GM18909 (cell line): ENCODE measurements at regions not wholly inside any gene's neighbourhood (a gene's known extent, or its start where the extent isn't known, plus 50 kb on each side); places are given as distances from the start of the nearest gene placed in this dataset.

Source experiments
- ATAC-seq: cut with Tn5 transposase; IDR thresholded peaks from one replicate; pipeline ENCODE4 v1.9.1; 2021; ENCODE audit warnings: mild to moderate bottlenecking; ENCODE audit not compliant: unreplicated experiment, poor library complexity

DNA sequence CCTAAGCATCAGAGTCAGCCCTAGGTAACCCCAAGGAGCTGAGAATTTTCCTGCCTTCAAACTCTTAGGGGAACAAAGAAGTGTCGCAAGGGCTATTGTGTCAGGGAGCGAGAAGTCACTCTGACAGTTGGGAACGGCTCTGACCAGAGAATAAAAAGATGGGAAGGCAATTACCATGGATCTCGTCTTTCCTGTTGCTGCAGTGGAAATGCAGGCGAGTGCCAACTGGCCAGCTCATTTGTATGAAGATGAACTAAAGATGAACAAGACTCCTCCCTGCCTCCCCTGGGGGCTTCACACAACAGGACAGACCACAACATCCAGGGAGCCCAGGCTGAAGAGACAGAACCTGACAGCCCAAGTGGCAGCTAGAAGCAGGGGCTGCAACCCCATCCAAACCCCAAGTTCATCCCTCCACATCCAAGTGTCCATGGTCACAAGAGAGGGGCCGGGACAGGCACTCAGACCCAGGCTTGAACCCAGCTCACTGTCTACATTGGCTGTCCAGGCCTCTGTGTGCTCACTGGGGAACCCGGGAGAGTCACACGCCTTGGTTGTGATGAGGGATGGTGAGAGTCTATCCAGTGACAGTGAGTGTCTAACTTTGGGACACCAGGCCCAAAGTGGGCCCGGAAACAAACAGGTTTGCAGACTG, 322.4 kb downstream of the BCL11B start:
- no peak for ATAC-seq

DNA sequence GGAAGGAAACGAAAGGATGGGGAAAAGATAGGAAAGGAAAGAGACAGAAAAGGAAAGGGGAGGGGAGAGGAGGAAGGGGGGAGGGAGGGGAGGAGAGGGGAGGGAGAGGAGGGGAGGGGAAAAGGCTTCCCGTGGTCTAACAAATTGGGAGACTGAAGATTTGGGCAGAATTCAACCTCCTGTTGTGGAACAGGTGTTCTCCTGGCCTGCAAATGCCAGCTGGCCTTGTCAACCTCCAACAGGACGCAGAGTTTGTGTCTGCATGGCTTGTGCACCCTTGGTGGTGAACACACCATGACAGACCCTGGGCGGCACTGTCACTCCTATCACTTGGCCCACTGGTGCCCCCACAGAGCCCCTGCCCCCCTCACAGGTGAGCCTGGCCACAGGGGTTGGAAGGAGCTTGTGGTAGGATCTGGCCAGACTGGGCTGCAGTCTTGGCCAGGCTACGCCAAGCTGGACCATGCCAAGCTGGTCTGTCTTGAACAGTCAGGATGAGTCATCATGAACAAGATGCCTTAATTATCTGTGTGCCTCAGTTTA, 321.6 kb downstream of the BCL11B start:
- no peak for ATAC-seq

DNA sequence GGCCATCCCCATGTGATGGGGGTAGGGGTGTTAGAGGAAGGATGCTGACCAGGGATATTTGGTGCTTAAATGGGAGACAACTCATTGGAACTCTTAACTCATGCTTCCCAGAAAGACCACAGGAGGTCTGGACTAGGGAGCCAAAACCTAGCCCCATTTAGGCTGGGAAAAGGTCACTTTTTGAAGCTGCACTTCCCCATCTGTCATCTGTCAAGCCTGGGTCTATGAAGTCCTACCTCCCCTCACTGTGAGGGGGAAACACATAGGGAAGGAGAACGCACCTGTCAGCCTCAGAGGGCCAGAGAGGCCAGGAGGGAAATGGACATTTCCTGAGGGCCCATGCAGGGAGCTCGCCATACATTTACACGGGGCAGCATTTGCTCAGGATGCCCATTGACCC, 321.0 kb downstream of the BCL11B start:
- ATAC-seq: no peak

DNA sequence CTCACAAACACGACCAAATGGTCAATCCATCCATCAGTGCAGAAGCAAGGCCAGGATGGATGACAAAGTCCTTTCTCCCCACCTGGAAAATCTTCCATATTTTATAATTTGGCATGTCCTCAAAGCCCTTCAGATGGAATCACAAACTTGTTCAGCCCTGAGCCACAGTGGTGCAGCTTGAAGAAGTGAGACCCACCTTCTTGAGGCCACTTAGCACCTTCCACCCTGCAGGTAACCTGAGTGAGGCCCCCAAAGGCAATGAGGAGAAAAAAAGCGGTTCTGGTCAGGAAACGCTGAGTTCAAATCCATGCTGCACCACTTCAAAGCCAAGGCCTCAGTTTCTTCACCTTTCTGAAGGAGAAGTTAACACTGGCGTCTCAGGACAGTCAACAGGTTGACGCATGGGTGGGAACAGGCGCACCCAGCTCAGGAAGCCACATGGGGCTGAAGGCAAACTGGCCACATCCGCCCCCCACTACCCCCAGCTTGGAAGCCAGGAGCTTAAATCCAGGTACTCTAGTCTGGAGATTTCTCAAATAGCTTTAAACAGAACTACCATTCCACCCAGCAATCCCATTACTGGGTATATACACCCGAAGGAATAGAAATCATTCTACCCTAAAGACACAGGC, 320.4 kb downstream of the BCL11B start:
- ATAC-seq: no peak

DNA sequence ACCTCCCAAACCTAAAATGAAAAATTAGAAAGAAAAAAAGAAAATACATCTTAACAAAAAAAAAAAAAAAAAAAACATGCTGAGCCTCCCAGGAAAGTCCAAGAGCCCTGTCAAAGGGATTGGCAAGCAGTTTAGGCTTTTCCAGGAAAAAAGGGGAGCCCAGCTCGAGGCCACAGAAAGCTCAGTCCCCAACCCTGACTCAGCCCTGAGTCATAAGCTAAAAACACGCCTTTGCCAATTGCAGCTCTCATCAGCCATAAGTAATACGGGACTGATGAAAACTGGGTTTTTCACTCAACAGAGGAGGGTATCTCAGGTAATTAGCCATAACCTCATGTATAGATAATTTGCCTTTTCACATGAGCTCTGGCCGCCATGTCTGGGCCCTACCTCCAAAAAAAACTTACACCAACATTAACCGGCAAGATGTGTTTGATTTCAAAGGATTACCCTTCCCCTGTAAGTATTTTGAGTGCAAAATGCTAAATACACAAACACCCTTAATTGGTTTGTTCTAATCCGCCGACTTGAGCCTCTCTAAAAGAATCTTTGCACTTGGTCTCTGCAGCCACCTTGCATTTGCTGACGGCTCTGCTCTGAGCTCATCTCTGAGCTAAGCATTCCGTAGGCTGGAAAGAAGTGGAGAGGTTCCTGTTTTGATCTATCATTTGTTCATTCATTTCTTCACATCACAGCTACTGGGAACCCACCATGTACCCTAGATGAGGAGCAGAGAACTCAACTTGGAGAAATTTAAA, 319.2 kb downstream of the BCL11B start:
- no peak for ATAC-seq

DNA sequence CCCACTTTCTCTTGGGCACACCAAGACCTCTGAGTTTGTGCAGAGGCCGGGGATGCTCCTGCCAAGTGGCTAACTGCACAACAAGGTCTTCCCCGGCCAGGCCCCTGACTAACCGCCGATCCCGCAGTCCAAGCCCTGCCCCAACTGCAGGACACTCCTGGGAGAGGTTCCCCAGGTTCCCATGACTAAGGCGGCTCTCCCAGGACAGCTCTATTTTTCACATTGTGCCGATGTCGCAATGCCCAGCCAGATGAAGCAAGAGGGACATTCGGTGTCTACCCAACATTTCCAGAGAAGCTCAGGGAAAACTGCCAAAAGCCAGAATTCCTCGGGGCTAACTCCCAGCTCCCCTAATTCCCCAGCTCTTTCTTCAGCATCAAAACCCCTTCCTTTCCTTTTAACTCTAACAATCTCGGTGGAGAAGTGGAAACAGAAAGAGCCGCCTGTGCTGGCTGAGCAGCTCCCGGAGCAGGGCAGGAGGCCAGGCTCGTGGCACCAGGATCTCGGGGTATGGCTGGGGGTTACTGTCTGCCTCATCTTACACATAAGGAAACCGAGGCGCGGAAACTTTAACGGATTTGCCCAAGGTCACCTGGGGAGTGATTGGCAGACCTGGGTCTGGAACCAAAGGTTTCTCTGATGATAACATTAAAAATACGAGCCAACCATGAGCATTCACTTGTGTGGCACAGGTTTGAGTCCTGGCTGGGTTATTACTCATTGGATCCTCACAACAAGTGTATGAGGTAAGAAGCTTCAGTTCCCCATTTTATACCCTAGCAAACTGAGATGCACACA, 318.2 kb downstream of the BCL11B start:
- no peak for ATAC-seq

DNA sequence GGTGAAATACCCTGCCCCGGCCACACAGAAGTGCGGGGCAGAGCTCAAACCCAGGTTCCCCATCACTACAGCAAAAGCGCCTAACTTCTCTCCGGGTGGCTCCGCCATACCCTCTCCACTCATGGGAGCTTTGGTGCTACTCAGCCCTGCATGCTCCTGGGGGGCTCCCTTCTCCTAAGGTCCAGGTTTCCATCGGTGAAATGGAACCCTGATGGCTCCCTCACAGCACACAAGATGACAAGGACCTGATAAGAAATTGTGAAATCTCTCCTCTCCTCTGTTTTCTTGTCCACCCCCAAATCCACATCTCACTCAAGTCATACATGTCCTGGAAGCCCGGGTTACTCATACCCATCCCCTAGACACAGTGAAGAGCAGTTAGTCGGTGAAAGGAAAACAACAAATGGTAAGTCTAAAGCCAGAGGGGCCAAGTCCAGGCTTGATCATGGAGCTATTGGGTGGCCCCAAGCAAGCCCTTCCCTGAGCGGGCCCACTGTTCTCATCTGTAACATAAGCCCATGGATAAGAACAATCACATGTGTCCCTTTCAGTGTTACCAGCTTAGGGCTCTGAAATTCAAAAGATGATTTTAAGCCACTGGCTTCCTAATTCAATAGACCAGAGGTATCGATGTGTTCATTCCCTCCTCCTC, 317.5 kb downstream of the BCL11B start:
- no peak for ATAC-seq

DNA sequence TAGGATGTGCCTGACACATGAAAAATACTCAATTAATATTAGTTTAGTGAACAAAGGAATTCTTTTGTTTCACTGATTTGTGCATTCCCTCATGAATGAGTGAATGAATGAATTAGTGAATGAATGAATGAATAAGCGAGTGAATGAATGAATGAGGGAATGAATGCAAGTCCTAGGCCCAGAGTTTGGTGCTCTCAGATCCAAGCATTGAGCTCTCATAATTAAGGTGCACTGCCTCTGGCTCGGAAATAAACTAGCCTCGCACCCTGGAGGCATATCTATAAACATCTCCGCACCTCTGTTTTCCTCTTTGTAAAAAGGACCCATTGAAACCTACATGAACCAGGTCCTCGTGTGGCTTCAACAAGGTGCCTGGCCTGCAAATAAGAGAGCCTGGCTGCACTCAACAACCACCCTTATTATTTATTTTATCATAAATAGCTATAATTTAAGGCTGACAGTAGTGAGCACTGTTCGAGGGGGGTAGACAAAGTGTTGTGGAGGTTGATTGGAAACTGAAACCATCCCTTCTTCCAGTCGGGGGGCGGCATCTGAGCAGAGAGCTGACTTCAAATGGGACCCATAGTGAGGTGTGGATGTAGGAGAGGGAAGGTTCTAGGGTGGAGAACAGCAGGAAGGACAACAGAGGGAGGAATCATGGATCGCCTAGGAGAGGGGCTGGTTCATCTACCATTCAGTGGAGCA, 316.8 kb downstream of the BCL11B start:
- ATAC-seq: no peak

DNA sequence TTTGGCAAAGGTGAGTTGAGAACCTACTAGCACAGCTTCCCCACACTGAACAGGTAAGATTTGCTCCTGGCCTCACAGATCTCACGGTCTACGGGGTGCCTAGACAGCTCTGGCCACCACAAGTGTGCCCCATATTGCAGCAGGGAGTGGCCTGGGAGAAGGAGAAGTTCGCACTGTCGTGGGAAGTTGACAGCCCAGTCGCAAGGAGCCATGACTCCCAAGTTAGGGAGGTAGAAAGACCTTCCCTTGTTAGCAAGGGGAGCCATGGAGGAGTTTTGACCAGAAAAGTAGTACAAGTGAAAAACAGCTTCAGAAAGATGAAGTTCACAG, 316.3 kb downstream of the BCL11B start:
- ATAC-seq: no peak

DNA sequence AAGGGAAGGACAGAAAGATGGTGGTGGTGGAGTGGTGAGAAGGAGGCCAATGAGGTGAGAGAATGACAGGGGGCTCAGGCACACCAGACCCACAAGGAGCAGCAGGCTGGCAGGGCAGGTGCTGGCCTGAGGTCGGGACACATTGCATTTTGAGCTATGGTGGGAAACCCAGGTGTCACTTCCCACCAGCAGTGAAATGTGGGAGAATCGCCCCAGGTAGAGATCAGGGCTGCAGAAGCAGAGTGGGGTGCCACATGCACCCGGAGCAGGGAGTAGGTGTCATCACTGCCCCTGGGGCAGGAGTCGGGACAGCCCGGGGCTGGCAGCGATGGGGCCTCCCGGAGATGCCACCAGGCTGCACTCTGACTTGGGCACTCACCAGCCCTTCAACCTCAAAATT, 315.8 kb downstream of the BCL11B start:
- ATAC-seq: no peak

DNA sequence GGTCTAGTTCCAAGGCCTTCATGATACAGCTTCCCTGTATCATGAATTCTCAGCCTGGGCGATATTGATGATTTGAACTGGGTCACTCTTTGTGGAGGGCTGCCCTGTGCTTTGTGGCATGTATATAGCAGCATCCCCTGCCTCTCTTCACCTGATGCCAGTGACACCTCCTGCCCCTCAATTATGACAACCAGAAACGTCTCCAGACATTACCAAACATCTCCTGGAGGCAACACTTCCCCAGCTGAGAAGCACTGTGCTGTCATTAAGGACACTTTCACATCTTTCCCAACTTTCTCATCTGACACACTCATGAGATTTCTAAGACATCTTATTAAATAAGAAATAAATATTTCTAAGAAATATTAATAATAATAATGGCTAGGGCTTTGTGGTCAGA, 315.3 kb downstream of the BCL11B start:
- no peak for ATAC-seq

DNA sequence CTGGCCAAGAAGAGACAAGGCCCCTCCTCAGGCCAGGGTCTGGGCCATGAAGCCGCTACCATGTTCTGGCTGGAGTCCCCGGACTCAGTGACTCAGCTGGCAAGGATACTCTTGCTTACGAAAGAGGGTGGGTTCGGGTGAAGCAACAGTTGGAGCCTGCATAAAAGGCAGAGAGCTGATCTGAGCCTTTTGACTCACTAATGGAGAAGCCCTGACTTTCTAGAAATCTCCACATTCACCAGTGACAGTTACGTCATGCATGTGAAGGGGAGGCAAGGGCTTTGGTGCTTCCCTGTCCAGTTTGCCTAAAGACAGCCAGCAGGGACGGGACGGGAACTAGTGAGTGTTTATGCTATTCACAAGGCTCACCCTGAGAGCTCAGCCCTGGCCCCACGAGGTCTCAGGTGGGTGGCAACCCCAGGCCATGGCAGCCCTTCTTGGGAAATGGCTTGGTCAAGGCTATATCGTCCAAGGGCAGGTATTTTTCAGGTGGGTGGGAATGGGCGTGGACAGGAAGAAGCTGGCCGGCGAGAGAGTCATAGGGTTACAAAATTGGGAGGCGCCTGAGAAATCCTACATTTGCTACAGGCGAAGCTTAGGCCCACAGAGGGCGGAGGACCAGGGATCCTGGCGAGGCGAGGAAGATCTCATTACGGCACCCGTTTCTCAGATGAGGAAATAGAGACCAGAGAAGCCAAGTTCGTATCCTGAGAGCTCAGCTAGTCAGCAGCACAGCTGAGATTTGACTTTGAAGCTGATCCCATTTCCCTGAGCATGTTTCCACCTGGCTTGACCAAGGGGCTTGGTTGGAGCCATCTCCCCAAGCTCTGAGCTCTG, 314.6 kb downstream of the BCL11B start:
- ATAC-seq: no peak

DNA sequence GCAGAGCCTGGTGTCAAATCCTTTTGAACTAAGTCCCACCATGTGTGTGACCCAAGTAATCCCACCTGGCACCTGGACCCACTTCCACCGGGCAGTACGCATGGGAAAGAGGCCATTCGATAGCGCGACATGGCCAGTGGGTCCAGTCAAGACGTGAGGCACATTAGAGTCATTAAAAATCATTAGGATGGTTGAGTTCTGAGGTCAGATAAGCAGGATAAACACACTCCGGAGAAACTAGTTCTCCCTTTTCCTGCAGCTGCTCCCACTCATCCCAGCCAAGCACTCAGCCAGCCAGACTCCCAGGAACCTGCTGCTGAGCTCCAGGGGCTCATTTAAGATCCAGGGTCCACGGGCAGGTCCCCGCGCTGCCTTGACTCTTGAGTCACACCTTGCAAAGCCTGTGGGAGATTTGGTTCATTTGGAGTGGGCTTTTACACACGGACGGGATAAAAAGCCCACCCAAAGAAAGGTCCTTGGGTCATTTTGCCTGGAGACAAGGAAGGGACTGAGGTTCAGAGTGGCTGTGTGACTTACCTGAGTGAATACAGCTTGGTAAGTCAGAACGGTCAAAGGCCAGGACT, 313.9 kb downstream of the BCL11B start:
- no peak for ATAC-seq

DNA sequence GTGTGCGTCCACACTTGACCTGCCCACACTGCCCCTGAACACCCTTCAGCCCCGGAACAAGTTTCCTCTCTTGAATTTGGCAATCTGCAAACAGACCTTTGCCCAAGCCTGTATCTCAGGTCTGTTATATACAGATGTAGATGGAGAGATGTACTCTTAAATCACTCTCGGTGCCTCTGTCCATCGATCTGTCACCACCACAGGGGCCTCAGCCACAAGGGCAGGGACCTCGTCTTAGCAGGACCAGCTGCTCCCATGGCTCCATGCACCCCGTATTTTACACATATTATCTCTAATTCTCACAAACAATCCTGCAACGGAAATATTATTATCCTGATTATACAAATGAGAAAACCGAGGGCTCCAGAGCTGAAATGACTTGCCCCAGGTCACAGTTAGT, 313.4 kb downstream of the BCL11B start:
- no peak for ATAC-seq

DNA sequence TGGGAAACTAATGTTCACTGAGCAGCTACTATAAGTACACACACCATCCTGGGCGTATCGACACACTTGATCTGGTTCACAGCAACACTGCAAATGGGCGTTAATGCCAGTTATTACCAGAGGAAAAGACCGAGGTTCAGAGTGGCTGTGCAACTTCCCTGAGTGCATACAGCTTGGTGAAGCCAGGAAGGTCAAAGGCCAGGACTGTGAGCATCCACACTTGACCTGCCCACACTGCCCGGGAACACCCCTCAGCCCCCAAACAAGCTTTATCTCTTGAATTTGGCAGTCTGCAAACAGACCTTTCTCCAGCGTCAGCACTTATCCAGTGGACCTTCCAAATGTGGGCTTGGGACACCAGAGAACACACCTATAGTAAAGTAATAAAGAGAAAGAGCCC, 312.6 kb downstream of the BCL11B start:
- ATAC-seq: no peak

DNA sequence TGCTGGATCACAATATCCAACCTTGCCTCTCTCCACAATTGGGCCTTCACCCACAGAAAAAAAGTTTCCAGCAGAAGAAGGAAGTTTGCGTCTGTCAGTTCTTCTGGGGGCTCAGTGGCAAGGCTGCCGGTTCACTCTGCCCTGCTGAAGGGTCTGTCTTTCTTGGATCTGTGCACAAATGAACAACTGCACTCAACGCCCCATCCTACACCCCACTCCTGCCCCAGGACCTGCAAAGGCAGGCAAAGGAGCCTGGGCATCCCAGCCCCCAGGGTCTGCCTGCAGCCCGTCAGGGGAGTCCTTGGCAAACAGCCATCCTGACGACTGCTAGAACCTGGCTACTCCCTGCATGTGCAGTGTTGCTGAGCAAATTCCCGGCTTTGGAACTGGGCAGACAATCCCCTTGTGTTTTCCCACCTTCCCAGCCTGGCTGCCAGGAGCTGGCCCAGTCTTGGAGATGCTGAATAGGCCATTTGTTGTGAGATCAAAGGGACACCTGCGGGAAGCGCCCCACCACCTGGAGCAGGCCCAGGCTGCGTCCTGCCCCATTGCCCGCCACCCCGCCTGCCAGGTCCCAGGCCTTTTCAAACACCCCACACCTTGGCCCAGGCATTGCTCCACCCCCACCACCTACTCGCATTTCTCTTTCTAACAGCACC, 311.9 kb downstream of the BCL11B start:
- ATAC-seq: no peak

DNA sequence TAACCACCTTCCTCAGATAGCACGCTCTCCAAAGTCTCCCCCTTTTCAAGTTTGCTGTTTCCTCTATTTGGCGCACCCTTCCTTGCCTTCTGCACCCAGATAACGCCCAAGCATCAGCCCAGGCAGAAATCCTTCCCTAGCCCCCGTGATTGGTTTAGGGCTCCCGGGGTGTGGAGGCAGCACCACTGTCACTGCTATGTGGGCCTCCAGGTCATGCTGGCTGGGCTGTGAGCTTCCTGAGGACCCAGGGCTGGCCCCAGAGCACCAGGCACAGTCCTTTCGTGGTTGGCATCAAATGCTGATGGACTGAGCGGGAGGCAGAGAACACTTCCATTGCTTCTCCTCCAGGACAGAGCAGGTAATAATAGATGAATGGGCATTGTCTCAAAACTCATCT, 311.4 kb downstream of the BCL11B start:
- ATAC-seq: no peak

DNA sequence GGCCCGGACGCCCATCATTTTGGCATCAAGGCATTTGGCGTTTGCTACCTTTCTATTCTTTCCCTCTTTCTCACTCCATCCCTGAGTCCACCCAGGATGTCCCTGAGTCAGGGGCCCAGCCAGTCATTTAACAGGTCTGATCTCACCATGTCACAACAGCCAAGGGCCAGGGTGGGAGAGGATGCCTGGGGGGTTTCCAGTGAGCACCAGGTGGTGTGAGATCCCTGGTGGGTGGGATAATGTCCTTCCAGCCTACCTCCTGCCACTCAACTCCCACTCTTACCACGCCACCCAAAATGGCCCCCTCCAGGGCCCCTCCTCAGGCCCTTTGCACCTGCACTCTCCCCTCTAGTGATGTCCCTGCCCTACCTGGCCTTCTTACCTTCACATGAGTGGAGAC, 310.8 kb downstream of the BCL11B start:
- ATAC-seq: no peak
